ENCODE measurements at regions not wholly inside any gene's neighbourhood (a gene's known extent, or its start where the extent isn't known, plus 50 kb on each side); places are given as distances from the start of the nearest gene placed in this dataset.

- TF ChIP-seq ZNF274 (IDR thresholded peaks at IDR 0.05; ENCODE audit: low read depth, low read length) (no peak), YY1 (IDR thresholded peaks at IDR 0.05; ENCODE audit: insufficient read depth, insufficient read length) (no peak)
These were observed 66.5 kb downstream of the RNF6 start for GRCh38 chr13:26155568-26155967.

All from NT2/D1 (cell line).